ENCODE measurements at regions not wholly inside any gene's neighbourhood (a gene's known extent, or its start where the extent isn't known, plus 50 kb on each side); places are given as distances from the start of the nearest gene placed in this dataset.

- ATAC-seq: no peak
- POLR2A ChIA-PET: no interaction called here
- no peak for TF ChIP-seq HCFC1 (IDR thresholded peaks at IDR 0.05; ENCODE audit: low read depth, low read length)
- TF ChIP-seq TRIM28 (IDR thresholded peaks at IDR 0.05): no peak
- no peak for TF ChIP-seq CHD4 (IDR thresholded peaks at IDR 0.05; ENCODE audit: insufficient read depth, insufficient replicate concordance, low read depth, low read length, poor library complexity, severe bottlenecking)
- no peak for TF ChIP-seq ZNF766 (CRISPR knock-in tag; conservative IDR thresholded peaks at IDR 0.05)
- no peak for TF ChIP-seq ZBTB9 (CRISPR knock-in tag; IDR thresholded peaks at IDR 0.05)
- no peak for TF ChIP-seq GATAD2B (IDR thresholded peaks at IDR 0.05; ENCODE audit: borderline replicate concordance)
- no peak for TF ChIP-seq REST (IDR thresholded peaks at IDR 0.05; ENCODE audit: borderline replicate concordance)
- no peak for TF ChIP-seq REST (CRISPR knock-in tag; IDR thresholded peaks at IDR 0.05; ENCODE audit: low read depth)
- TF ChIP-seq XRCC5 (IDR thresholded peaks at IDR 0.05; ENCODE audit: low read depth, low read length): no peak
- TF ChIP-seq CHCHD3 (CRISPR knock-in tag; IDR thresholded peaks at IDR 0.05): no peak
- TF ChIP-seq TFAP4 (CRISPR knock-in tag; IDR thresholded peaks at IDR 0.05; ENCODE audit: borderline replicate concordance): no peak
- no peak for TF ChIP-seq SRSF1 (IDR thresholded peaks at IDR 0.05; ENCODE audit: low read depth, low read length)
- no peak for TF ChIP-seq ZNF384 (IDR thresholded peaks at IDR 0.05; ENCODE audit: low read depth, low read length)
- no peak for TF ChIP-seq CC2D1A (IDR thresholded peaks at IDR 0.05)
- no peak for TF ChIP-seq MXI1 (IDR thresholded peaks at IDR 0.05; ENCODE audit: low read depth, low read length)
Observed at GRCh38 chr3:163852233-163852632, 1226.1 kb downstream of the SI start.

More at GRCh38 chr3:163852233-163852632, 1226.1 kb downstream of the SI start:
- Histone ChIP-seq H3K27ac (ENCODE audit: extremely low read depth, low read depth, low read length) (no peak overlapping the region), H3K9me1 (ENCODE audit: control insufficient read depth, insufficient read depth, low read length) (no peaks in the 10 kb centered on the region), H4K20me1 (replicated peaks; ENCODE audit: control insufficient read depth, insufficient read depth, low read length) (no peaks in the 10 kb centered on the region), H3K9ac (ENCODE audit: insufficient read depth in 1 of 2, low read depth in 2 of 2, low read length in 2 of 2) (no peak overlapping the region), H3K27me3 (ENCODE audit: control insufficient read depth in 2 of 2, insufficient read depth in 2 of 2, low read length in 2 of 2) (no peaks in the 10 kb centered on the region), H3K9me3 (replicated peaks; ENCODE audit: control insufficient read depth, insufficient read depth, low read depth, low read length) (no peaks in the 10 kb centered on the region), H3K79me2 (ENCODE audit: control insufficient read depth, insufficient read depth, low read length) (no peaks in the 10 kb centered on the region), H3K4me2 (ENCODE audit: insufficient read depth, low read length) (no peak overlapping the region), H3K36me3 (ENCODE audit: control insufficient read depth, insufficient read depth, low read length) (no peaks in the 10 kb centered on the region), H3K4me3 (no peak overlapping the region), H2AFZ (ENCODE audit: low read depth, low read length) (no peak overlapping the region), H3K4me1 (replicated peaks in 1 of 2; ENCODE audit: control insufficient read depth in 2 of 2, insufficient read depth in 2 of 2, low read length in 2 of 2) (no peaks in the 10 kb centered on the region)
- intact Hi-C loops (cut with micrococcal nuclease): no loop called here
- CTCF ChIA-PET (ENCODE audit: low intra/inter-chr PET ratio): no interaction called here
- in situ Hi-C loops (cut with MboI): no loop called here
- FAIRE-seq (no peak), DNase-seq (ENCODE audit: extremely low read depth in 1 of 4, low spot score in 3 of 4) (no peak)
- 5% methylated on average over 2 of the region's 2 CpGs for WGBS (ENCODE audit: insufficient coverage, low coverage, missing lambda C conversion rate)
- BruUV-seq (replicated peaks): no TSS peak
